SH-SY5Y (cell line): ENCODE measurements at regions not wholly inside any gene's neighbourhood (a gene's known extent, or its start where the extent isn't known, plus 50 kb on each side); places are given as distances from the start of the nearest gene placed in this dataset.

ENCODE experiments used
- GATA2 ChIP-seq: IDR thresholded peaks from 2 replicates; pipeline ENCODE4 v1.6.1; 2011; ENCODE audit warnings: mild to moderate bottlenecking, low read depth, low read length
- GATA3 ChIP-seq: IDR thresholded peaks from 2 replicates; pipeline ENCODE4 v1.6.1; 2011; ENCODE audit warnings: low read depth, mild to moderate bottlenecking, low read length, moderate library complexity

DNA sequence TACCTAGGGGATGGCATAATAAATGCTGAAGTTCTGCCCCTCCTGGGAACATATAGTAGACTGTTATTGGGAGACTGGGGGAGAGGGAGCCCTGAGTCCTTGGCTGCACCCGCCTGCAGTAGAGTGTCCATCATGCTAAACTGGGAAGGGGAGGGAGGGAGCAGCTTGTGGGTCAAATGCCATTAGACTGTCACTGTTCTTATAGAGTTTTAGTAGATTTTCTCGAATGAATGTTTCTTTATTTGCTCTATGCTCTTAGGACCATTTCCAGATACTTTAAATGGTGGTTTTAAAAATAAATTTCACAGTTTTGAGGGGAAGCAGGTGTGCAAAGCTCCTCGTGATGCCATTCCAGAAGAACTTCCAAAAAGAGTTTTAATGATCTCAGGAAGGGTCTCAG is 111.6 kb upstream of the USP9X start:
- TF ChIP-seq GATA3 (no peak), GATA2 (no peak)
